GM19351 (cell line): ENCODE measurements at regions not wholly inside any gene's neighbourhood (a gene's known extent, or its start where the extent isn't known, plus 50 kb on each side); places are given as distances from the start of the nearest gene placed in this dataset.
"Not testable (repeated sequence)": the region's sequence is repeated elsewhere in the genome, so short reads cannot be mapped to it uniquely, and the experiment has no call there.

Experiments
- ATAC-seq: cut with Tn5 transposase; IDR thresholded peaks from one replicate; pipeline ENCODE4 v1.9.1; 2021; ENCODE audit warnings: mild to moderate bottlenecking, moderate library complexity; ENCODE audit not compliant: unreplicated experiment

GRCh38 chr6:132202574-132202973 lies 198.7 kb downstream of the MOXD1 start:
- no peak for ATAC-seq

- no peak for ATAC-seq
Observed at GRCh38 chr6:132199343-132199742, 201.9 kb downstream of the MOXD1 start.

GRCh38 chr6:132198896-132199295 lies 202.4 kb downstream of the MOXD1 start:
- ATAC-seq = no peak

- ATAC-seq = no peak
Observed at GRCh38 chr6:132198040-132198439, 203.2 kb downstream of the MOXD1 start.

- no peak for ATAC-seq
Observed at GRCh38 chr6:132194529-132194928, 206.7 kb downstream of the MOXD1 start.

GRCh38 chr6:132192631-132193030 lies 208.6 kb downstream of the MOXD1 start:
- ATAC-seq = no peak

GRCh38 chr6:132190815-132191175 lies 210.5 kb downstream of the MOXD1 start:
- ATAC-seq = peak; percentile 14

- ATAC-seq = peak; percentile 80
Observed at GRCh38 chr6:132190097-132190814, 211.0 kb downstream of the MOXD1 start.

GRCh38 chr6:132188556-132189264 lies 212.6 kb downstream of the MOXD1 start:
- ATAC-seq = no peak

- ATAC-seq = no peak
Observed at GRCh38 chr6:132187816-132188215, 213.5 kb downstream of the MOXD1 start.

- not testable (repeated sequence) for ATAC-seq
Observed at GRCh38 chr6:132184966-132185365, 216.3 kb downstream of the MOXD1 start.

GRCh38 chr6:132179955-132180354 lies 221.3 kb downstream of the MOXD1 start:
- ATAC-seq = no peak

GRCh38 chr6:132174919-132175318 lies 223.7 kb upstream of the CCN2 start:
- ATAC-seq = no peak

- ATAC-seq = no peak
Observed at GRCh38 chr6:132168961-132169360, 217.8 kb upstream of the CCN2 start.

- no peak for ATAC-seq
Observed at GRCh38 chr6:132167929-132168892, 217.0 kb upstream of the CCN2 start.

GRCh38 chr6:132166526-132167051 lies 215.4 kb upstream of the CCN2 start:
- no peak for ATAC-seq

GRCh38 chr6:132165677-132166076 lies 214.5 kb upstream of the CCN2 start:
- no peak for ATAC-seq

- no peak for ATAC-seq
Observed at GRCh38 chr6:132161283-132161682, 210.1 kb upstream of the CCN2 start.

- ATAC-seq = no peak
Observed at GRCh38 chr6:132153221-132153898, 202.2 kb upstream of the CCN2 start.

- ATAC-seq = no peak
Observed at GRCh38 chr6:132147530-132148011, 196.4 kb upstream of the CCN2 start.
